Fibroblast of mammary gland (primary cell): ENCODE measurements at regions not wholly inside any gene's neighbourhood (a gene's known extent, or its start where the extent isn't known, plus 50 kb on each side); places are given as distances from the start of the nearest gene placed in this dataset.

Experiments used
- DNase-seq: peaks from one replicate; pipeline ENCODE4 v3.0.0-alpha.2; 2010; ENCODE audit warnings: low read depth
- H3K4me3 ChIP-seq: 2 replicates; pipeline ENCODE4 v1.5.1; 2011; ENCODE audit warnings: low read depth, mild to moderate bottlenecking, low read length, moderate library complexity; ENCODE audit not compliant: control insufficient read depth
- TF ChIP-seq, protein P1 (sequence below): conservative IDR thresholded peaks from 2 replicates; pipeline ENCODE4 v1.5.1; 2011; ENCODE audit warnings: low read depth, low read length, inconsistent platforms; ENCODE audit not compliant: control insufficient read depth, insufficient read depth

DNA sequence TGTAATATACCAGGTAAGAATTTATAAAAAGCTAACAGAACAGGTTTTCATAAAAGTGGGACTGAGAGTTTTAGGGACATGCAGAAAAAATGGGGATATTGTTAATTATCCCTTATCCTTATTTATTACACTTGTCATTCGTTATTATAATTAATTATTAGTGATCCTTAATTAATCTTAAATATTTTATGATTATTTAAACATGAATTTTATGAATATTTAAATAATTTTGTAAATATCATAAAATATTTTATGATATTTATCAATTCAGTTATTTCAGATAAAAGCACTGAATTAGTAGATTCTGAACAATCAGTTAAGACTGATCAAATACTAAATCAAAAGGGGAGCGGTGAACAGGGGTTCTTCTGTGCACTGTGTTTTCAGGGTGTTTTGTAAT is 300.1 kb downstream of the PAX1 start:
- DNase-seq: no peak
- no peak overlapping the region for H3K4me3 ChIP-seq
- TF ChIP-seq, protein P1, sequence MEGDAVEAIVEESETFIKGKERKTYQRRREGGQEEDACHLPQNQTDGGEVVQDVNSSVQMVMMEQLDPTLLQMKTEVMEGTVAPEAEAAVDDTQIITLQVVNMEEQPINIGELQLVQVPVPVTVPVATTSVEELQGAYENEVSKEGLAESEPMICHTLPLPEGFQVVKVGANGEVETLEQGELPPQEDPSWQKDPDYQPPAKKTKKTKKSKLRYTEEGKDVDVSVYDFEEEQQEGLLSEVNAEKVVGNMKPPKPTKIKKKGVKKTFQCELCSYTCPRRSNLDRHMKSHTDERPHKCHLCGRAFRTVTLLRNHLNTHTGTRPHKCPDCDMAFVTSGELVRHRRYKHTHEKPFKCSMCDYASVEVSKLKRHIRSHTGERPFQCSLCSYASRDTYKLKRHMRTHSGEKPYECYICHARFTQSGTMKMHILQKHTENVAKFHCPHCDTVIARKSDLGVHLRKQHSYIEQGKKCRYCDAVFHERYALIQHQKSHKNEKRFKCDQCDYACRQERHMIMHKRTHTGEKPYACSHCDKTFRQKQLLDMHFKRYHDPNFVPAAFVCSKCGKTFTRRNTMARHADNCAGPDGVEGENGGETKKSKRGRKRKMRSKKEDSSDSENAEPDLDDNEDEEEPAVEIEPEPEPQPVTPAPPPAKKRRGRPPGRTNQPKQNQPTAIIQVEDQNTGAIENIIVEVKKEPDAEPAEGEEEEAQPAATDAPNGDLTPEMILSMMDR: no peak

DNA sequence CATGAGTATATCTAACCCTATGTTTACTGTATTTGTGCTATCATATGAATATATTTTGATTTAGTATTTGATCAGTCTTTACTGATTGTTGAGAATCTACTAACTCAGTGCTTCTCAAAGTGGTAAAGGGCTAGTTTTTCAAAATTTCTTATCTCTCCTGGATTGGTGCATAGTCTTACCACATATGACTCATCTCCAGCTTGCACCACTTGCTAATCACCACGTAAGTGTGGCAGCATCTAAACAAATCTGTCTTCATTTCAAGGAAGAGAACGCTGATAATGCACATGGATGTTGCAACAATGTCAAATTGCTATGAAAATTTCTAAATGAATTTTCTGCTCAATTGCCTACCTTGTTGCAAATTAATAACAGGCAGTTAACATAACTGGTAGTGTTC is 299.5 kb downstream of the PAX1 start:
- no peak overlapping the region for H3K4me3 ChIP-seq
- TF ChIP-seq, protein P1: no peak
- peak; percentile 71 for DNase-seq

DNA sequence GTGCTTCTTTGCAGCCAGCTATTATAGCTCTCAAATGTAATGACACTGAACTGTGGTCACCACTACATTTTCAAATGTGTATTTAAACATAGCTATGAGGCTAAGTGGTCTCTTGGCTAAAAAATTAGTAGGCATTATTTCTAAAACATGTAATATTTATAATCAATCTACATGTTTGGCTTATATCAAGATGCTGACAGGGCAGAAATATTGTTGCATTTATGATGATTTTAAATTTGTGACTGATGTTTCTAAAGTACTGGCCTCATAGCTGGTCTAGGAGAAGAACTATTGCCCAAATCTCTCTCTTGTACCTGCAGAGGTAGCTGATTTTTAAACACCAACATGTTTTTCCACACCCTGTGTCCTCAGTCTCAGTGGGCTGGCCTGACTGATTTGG is 298.2 kb downstream of the PAX1 start:
- TF ChIP-seq, protein P1: no peak
- no peak overlapping the region for H3K4me3 ChIP-seq
- DNase-seq: no peak

DNA sequence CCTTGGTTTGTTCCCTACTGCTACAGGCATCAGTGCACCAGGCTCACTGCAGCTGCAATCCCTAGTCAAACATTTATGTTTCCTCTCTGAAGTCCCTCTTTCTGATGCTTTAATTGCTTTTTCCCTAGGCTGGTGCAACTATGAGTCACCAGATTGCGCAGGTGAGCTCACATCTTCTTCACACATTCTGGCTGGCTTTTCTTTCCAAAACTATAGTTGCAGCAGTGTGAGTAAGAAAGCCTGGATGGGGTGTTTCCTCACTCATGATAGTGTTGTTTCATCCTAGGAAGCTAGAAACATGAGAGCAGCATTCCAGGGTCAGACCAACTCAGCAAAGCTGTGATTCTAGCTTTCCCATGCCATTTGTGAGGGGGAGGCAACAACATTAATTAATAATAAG is 296.4 kb downstream of the PAX1 start:
- DNase-seq: peak; percentile 96
- H3K4me3 ChIP-seq: no peak overlapping the region
- TF ChIP-seq, protein P1: no peak

DNA sequence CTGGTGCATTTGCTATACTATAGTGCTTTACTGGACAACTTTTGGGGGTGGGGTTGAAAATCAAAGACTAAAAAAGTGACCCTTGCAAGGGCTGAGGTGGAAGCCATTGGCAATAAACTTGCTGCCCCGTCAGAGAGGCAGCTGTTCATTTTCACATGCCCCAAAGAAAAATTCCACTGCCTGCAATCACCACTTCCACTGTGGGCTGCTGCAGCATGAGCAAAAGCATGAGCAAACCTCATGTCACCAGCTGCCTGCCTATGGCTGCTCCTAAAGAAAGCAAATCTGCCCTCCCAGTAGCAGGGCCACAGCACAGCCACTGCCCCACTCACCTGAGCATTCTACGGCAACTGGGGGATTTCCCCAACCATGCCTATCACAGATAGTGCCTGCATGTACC is 290.0 kb downstream of the PAX1 start:
- H3K4me3 ChIP-seq: no peak overlapping the region
- no peak for DNase-seq
- TF ChIP-seq, protein P1: no peak

DNA sequence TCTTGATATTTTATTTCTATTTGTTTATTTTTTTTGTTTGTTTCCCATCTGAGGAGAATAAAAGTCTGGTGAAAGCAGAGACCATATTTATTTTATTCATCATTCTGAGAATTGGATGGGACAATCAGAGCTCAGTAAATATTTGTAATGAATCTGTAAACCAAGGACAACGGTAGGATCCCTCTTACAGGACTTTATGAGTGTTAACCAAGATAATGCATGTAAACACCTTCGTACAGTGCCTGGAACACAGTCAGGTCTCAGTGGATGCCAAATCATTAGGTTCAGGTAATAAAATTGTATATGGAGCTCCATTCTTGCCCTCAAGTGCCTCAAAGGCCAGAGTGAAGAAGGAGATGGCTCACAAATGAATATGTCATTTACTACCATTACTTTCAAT is 288.7 kb downstream of the PAX1 start:
- H3K4me3 ChIP-seq: no peak overlapping the region
- DNase-seq: no peak
- TF ChIP-seq, protein P1: no peak

DNA sequence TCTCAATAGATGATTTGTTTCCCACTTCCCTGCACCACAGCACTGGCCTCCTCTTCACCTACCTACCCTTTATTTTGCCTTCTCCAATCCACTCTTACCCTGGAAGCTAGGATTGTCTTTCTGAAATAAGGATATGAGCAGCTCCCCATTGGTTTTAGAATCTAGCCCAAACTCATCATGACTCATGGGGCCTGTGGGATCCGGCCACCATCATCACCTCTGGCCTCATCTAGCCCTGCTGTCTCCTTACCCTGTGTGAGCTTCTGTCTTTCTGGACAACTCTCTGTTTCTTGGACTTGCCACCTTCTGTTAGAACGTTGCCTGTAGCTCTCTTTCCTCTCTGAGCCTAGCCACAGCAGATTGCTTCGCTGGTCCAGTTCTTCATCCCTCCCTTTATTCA is 277.1 kb downstream of the PAX1 start:
- H3K4me3 ChIP-seq: no peak overlapping the region
- TF ChIP-seq, protein P1: no peak
- peak; percentile 69 for DNase-seq
